HPDE6-E6E7 (cell line): ENCODE measurements at regions not wholly inside any gene's neighbourhood (a gene's known extent, or its start where the extent isn't known, plus 50 kb on each side); places are given as distances from the start of the nearest gene placed in this dataset.

Experiments used
- DNase-seq: peaks from one replicate; pipeline ENCODE4 v3.0.0; 2011; ENCODE audit warnings: missing footprints; ENCODE audit errors: extremely low spot score

GRCh38 chr14:38901791-38902190 is 201.2 kb downstream of the SEC23A start:
- DNase-seq, result no peak

GRCh38 chr14:38900887-38901286 is 202.1 kb downstream of the SEC23A start:
- no peak for DNase-seq

DNA sequence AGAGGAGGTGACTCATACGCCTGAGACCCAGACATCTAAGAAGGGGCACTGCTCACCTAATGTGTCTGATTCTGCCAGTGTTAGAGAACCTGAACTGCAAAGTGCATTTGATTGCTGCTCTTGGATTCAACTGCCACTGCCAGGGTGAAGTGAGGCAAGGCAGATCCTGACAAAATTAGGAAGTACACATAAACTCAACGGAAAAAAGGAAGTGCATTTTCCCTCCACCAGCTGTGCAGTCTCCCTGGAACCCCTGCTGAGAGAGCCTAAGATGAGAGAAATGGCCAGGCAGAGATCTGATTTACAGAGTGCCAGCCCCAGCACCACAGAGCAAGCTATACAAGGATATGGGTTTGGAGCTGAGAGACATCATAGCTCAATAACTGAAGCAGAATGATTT is 215.3 kb downstream of the SEC23A start:
- no peak for DNase-seq

- DNase-seq, result no peak
These were observed 218.9 kb downstream of the SEC23A start for GRCh38 chr14:38884109-38884508.

DNA sequence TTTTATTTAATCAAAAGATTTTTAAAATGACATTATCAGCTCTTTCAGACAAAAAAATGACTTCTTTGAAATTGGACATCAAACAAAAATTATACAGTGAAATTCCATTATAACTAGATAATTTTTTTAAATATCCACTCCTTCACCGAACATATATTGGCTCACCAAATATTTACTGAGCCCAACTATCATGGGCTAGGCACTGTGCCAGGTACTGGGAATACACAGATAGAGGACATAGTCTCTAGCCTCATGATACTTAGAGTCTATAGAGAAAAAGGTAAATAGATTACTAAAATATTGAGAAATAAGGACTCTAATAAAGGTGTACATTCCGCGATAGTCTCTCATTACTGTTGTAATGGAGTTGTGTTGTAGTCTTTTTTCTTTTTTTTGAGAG is 219.9 kb downstream of the SEC23A start:
- DNase-seq, result no peak

GRCh38 chr14:38882533-38882932 is 220.5 kb downstream of the SEC23A start:
- DNase-seq, result no peak

- no peak for DNase-seq
These were observed 222.2 kb downstream of the SEC23A start for GRCh38 chr14:38880643-38881524.

DNA sequence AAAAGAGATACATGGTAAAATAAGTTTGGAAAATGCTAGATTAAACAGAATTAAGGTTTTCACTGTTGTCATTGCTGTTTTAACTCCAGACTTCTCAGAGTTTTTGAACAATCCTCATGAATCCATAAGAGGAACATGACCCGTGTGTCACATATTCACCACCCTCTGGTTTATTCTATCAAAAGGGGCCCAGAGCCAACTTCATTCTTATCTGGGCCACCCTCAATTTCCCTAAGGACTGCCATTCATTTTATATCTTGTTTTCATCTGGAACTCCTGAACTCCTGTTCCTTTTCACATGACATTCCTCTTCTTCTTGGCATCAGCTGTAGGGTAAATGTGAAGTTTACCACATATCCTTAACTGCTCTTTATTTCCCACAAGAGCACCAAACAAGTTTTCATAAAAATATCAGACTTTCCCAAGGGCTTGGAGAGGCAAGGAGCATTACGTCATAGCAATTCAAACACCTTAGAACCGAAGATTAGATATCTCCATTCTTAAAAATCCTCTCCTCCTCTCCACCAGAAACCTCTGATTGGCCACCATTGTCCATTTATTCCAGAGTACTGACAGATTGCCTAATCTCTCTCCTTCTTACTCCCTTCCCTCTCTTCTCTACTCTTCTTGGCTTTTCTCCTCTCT is 225.2 kb downstream of the SEC23A start:
- DNase-seq, result no peak

DNA sequence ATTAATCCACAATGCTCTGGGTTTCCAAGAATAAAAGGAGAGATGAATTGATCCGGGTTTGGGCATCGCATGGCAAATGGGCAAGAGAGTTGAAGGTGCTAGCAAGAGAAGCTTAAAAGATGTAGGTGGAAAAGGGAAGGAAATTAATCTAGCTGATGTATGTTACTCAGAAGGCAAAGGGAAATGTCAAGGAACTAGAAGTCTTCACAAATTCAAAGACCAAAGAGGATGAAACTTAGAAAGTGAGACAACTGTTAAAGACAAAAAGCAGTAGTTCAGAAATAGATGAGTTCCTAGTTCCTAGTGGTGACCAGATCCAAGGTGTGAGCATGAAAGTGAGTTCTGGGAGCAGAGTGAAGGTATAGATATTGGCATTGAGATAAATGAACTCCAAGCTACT is 228.3 kb downstream of the SEC23A start:
- no peak for DNase-seq

- DNase-seq, result no peak
These were observed 229.0 kb downstream of the SEC23A start for GRCh38 chr14:38873941-38874612.

DNA sequence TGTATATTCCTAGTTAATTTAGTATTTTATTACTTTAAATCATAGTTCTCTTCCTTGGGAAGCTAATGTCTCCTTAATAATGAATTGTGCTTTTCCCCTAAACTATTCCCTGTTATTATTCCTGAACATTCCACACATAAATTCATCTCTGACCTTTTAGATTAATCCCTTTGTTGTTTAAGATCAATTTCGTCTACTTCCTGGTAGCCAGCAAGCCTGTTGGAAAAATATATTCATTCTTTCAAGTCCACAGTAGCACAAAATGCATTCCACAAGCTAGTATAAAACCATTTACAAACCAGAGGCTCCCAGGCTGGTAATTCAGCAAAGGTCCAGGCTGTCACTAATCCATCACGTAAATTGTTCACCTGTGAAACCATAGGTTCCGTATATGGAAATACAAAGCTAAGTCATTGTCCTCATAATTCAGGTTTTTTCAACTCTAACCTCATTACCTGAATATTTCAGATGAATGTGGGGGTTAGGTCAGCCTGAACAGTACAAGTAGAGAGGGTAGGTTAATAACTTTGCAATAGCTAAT is 232.7 kb downstream of the SEC23A start:
- no peak for DNase-seq

DNA sequence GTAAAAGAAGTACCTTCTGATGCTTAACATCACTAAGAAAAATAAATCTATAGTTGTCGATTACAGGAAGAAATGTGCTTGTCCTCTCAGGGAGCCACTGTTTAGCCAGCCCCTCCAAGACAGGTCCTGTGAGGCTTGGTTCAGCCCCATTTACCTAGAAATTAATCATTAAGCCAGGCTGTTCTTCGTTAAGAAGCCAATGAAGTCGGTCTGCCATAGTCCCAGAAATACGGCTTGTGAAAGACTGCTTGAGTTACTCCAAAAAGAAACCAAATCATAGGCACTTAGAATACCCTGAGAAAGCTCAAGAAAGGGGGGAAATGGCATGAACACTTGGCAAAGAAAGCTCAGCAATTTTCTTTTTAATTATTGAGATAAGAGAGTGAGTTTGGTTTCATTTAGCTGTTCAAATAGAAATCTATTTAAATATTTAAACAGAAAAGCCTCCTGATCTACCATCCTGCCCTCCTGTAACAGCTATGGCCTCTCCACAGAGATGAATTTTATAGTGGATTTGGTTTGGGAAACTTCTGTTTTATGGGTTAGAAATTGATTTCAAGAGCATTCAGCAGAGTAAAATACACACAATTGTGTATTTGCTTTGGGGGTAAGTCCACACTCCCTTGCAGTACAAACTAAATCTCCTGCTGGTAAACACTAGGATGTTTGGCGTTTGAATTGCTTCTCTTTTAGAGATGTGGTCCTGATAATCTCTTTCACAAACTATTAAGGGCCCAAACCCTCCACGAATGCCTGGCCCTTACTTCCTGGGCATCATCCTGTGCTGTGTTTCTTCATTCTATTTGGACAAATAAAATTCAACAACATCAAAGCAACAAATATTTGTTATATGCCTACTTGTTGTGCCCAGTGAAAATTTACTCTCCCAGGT is 234.4 kb downstream of the SEC23A start:
- no peak for DNase-seq

GRCh38 chr14:38867561-38868150 is 235.4 kb downstream of the SEC23A start:
- DNase-seq, result peak; percentile 20

- DNase-seq, result no peak
These were observed 236.6 kb downstream of the SEC23A start for GRCh38 chr14:38866461-38866860.

- DNase-seq, result no peak
These were observed 240.7 kb downstream of the SEC23A start for GRCh38 chr14:38862366-38862765.

DNA sequence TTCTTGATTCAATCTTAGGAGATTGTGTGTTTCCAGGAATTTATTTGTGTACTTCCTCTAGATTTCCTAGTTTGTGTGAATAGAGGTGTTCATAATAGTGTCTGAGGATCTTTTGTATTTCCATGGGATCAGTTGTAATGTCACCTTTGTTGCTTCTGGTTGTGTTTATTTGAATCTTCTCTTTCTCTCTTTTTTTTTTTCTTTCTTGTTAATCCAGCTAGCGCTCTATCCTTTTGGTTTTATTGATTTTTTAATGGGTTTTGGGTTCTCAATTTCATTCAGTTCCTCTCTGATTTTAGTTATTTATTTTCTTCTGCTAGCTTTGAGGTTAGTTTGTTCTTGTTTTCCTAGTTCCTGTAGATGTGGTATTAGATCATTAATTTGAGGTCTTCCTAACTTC is 242.5 kb downstream of the SEC23A start:
- DNase-seq, result no peak

DNA sequence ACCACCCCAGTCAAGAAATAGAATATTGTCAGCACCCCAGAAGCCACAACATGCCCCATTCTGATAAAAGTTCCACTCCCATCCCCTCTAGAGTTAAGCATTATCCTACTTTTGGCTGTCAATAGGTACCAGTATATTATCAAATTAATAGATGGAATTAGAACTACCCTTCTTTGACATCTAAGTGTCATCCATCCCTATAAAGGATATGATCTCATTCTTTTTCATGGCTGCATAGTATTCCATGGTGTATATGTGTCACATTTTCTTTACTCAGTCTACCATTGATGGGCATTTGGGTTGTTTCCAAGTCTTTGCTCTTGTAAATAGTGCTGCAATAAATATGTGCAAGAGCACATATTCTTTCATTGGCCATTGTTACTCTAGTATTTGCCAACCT is 246.2 kb downstream of the SEC23A start:
- no peak for DNase-seq

- DNase-seq, result no peak
These were observed 247.5 kb downstream of the SEC23A start for GRCh38 chr14:38855513-38855912.

- no peak for DNase-seq
These were observed 251.9 kb downstream of the SEC23A start for GRCh38 chr14:38851111-38851510.

GRCh38 chr14:38850664-38851063 is 252.4 kb downstream of the SEC23A start:
- no peak for DNase-seq
